NCI-H2081 treated with DMSO at 0.1 percent for 48 hours (cell line): ENCODE measurements at regions not wholly inside any gene's neighbourhood (a gene's known extent, or its start where the extent isn't known, plus 50 kb on each side); places are given as distances from the start of the nearest gene placed in this dataset.

ENCODE experiments used
- DNase-seq: peaks from one replicate; lab custom pipeline; 2025; lab: John Stamatoyannopoulos, UW

DNA sequence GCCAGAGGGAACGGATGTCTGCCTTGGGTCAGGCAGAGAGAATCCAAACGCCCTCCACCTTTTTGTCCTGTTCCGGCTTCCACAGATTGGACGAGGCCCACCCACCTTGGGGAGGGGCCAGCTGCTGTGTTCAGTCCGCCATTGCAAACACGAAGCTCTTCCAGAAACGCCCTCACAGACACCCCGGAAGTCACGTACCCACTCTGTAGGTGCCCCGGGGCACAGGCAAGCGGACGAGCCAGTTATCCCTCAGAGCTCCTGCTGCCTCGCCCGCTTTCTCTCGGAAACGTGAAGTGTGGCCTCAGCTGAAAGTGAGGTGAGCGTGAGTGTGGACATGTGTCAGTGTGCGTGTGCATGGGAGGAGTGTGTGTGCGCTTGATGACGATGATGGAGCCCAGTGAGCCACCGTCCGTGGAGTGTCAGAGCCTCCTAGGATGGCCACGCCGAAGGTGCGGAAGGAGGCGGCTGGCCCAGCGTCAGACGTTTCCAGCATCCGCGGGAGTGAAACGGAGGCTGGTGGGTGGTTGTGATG is 869.2 kb downstream of the TBC1D22A start:
- no peak for DNase-seq

DNA sequence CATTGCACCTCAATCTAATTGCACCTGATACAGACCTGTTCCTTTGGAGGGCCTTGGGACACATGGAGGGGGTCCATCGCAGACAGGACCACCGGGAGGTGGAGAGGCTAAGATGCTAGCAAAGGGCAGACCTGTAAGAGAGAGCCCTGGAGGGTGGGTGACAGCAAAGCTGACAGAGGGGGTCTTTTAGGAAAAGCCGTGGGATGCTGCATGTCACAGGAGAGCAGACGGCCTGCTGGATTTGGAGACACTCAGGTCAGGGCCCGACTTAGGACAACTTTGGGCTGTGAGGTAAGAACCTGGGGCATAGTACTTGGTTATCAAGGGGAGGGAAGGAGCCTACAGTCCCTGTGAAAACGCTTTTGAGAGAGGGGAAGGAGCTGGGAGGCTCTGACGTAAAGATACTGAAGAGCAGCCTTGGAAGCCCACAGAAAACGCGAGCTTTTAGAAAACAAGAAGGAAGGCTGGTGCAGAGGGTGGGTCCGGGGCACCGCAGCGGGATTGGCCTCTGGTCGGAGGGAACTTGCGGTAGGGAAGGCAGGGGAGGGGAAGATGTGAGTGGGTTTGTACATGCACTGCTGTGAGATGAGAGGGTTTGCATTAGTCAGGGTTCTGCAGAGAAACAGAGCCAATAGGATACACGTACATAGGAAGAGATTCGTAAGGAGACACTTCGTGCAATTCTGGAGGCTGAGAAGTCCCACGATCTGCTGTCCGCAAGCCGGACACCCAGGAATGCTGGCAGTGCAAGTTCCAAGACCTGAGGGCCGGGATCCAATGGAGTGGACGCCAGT is 868.5 kb downstream of the TBC1D22A start:
- no peak for DNase-seq

DNA sequence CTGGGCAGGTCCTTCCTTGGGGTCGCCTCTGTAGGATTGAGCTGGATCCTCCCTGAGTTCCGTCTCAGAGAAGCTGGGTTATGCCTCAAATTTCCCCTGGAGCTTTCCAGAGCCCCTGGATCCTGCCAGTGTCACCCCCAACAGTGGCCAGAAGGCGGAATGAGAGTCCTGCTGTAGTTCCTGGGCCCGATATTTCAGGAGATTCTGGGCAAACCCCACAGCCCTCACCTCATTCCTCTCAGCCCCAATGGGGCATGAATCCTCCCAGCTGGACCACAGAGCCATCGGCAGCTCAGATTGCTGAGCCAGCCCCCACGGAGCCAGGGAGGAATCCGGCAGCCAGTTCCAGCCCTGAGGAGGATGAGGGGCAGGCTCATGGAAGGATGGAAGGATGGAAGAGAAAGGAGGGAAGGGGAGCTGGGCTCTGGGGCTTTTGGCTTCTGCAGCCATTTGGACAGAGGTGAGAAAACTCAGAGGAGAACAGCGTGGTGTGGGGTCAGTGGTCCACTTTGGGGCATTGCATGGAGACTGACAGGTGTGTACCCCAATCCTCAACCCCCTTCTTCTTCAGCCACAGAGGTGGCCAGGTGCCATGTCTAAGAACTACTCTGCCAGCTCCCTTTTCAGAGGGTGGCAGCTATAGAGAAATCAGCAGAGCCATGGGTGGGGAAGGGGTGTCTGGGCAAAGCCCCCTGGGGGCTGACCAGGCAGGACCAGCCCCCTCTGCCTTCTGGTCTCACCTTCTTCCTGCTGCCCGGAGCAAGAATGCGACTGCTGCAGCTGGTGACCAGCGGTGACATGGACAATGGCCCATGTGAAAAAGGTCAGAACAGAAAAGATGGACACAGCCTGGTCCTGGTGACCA is 867.6 kb downstream of the TBC1D22A start:
- no peak for DNase-seq

DNA sequence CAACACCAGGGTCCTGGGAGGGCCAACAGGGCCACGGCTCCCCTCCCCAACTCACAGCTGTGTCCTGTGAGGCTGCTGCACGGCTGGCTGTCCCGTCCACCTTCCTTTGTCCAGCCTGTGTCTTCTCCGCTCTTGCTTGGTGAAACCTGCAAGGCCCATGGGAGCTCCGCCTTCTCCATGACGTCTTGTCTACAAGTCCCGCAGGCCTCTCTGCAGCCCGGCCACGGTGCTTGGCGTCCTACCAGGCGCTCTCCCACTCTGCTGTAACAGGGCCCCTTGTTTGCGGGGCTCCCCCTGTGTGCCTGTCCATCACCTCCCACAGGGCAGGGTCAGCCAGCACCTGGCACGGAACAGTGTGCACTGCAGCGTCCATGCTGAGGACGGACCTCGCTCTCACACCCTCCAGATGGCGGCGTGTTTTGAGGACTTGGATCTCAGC is 866.8 kb downstream of the TBC1D22A start:
- DNase-seq, result no peak

DNA sequence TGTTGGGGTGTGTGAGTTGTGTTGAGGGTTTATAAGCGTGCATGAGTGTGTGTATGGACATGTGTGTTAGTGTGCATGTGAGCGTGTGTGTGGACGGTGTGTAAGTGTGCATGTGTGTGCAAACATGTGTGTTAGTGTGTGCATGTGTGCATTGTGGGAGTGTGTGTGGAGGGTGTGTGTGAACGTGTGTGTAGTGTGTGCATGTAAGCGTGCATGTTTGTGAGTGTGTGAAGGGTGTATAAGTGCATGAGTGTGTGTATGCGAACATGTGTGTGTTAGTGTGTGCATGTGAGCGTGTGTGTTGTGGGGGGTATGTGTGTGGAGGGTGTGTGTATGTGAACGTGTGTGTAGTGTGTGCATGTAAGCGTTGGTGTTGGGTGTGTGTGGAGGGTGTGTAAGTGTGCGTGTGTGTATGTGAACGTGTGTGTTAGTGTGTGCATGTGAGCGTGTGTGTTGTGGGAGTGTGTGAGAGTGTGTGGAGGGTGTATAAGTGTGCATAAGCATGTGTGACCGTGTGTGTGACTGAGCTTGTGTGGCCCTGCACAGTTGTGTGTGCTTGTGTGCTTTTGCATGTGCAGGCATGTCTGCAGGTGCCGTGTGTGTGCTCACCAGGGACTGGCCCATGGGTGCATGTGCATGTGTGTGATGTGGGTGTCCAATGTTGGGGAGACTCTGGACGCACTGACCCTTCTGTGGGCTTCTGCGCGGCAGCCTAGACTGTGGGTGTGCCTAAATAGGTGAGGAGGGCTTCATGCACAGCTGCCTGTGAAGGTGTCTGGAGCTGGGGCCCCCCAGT is 866.2 kb downstream of the TBC1D22A start:
- DNase-seq, result no peak

DNA sequence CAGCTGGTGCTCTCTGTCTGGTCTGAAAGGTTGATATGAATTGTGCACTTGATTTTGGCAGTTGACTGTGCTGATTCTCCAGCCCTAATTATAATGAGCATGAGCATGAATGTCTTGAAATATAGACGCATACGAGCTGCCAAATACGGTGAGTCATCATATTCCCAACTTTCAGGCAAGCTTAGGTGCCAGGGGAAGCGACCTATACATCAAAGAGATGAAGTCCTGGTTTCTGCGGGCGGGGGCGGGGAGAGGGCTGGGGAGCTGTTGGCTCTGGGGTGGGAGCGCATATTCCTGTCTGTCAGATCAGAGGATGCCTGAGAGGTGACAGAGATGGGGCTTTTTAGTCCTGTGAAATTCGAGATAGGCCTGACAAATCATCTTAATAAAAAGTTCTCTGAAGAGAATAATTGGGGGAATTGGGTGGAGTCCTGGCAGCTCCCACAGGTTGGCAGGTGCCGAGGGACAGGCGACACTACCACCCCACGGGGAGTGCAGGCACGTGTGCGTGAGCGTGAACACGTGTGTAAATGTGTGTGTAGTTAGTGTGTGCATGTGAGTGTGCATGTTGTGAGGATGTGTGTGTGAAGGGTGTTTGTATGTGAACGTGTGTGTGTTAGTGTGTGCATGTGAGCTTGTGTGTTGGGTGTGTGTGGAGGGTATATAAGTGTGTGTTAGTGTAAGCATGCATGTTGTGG is 865.3 kb downstream of the TBC1D22A start:
- DNase-seq, result no peak

DNA sequence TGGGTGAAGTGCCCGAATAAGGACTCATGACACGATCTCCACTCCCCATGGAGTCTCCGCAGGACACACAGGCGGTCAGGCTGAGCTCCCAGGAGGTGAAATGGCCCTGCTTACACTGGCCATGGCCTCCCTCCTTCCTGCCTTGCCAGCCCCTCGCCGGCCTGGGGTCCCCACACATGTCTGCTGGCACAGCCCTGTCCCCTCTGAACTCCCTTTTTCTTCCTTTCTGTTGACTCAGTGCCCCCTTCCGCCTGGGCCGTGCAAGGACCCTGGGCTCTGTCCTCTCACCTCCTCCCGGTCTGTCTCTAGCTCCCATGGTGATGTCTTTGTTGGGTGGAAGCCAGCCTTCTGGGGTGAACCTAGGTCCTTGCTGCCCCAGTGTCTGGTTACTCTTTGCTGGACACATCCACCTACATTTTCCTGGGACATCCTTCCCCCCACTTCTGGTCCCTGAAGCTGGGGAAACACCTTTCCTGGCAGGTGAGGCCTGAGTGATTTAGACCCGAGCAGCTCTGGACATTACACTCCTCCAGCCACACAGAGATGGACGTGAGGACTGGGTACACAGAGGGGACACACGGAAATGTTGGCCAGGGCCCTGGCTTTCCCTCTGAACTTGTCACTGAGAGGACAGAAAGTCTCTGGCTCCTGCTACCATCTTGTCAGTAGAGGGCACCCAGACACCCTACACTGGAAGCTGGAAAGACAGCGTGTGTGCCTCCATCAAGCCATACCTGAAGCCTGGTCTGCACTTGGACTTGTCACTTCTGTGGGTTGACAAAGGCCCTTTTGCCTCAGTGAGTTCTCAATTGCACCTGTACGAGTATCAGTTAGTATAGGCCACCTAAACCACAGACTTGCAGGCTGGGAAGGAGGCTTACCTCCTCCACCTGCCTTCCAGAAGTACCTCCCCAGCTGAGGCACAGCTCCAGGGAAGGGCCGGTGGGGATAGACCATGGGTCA is 864.3 kb downstream of the TBC1D22A start:
- no peak for DNase-seq

DNA sequence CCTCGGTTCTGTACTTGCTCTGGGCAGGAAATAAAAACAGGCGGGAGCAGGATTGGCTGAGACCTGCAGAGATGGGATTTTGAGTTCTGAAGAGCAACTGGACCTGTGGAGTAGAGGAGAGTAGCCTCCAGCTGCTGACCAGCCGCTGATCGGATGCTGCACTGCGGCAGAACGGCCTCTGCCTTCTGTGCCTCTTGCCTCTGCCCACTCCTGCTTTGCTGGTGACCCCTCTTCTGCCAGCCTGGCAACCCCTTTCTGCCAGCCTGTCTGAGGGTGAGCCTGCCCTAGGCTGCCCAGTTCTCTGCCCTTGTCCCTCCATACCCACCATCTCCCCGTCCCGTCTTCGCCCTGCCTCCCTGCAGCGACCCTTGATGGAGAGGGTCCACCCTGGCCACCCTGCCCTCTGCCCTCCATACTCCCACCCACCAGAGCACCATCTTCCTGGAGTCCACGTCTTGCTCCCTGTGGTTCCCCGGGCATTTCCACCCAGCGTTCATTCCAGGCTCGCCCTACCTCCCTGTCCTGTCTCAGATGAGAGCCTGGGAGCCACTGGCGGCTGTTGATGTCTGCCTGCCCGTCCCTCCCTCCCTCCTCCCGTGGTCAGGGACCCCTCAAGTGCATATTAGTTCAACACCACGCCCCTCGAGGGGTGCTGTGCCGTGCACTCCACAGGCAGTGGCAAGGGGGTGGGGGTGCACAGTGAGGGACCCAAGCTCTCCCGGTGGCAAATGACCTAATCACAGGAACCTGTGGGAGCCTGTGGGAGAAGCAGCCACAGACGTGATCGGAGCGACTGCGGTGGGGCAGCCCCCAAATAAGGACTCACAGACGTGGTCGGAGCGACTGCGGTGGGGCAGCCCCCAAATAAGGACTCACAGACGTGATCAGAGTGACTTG is 863.3 kb downstream of the TBC1D22A start:
- DNase-seq, result no peak

DNA sequence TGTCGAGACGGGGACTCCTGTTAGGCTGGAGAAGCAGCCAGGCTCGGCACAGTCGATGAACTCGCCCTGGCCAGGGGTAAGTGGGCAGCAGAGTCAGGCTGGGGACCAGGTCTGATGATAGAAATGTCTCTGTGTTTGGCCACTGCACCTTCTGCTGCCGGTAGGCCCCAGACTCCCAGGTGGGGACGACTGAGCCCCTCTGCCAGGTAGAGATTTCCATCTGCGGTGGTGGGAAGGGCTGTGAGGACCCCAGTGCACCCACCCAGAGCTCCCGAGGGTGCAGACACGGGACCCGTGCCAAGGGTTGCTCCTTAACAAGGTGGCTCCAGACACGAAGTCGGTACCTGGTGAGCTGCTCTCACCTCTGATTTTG is 862.5 kb downstream of the TBC1D22A start:
- no peak for DNase-seq

DNA sequence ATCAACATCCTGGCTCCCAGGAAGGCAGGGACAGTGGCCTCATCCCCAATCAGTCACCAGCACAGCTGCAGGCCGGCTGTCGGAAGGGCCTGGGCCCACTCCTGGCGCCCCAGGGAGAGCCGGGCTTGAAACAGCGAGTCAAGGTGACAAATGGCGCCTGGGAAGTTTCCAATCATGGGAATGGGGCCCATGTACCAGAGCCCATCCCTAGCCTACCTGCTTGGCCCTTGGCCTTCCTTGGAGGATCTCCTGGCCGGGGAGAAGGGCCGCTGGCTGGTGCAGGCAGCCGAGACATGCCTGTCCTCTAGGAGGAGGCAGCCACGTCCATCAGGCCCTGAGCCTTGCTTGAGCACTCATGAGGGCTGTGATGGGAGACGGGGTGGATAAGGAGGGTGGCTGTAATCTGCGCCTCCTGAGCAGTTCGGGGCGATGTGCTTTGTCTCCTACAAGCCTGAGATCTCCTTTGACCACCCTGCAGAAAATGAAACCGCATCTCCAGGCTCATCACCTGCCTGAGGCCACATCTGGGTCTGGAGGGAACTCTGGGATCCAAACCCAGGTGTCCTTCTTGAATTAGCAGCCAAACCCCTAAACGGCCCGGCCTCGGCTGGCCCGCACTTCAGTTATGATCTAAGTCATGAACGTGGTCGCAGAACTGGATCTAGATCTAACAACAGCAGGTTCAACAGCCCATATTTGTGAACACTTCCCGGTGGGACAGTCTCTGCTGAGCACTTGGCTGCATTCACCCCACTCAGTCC is 862.0 kb downstream of the TBC1D22A start:
- DNase-seq, result no peak

DNA sequence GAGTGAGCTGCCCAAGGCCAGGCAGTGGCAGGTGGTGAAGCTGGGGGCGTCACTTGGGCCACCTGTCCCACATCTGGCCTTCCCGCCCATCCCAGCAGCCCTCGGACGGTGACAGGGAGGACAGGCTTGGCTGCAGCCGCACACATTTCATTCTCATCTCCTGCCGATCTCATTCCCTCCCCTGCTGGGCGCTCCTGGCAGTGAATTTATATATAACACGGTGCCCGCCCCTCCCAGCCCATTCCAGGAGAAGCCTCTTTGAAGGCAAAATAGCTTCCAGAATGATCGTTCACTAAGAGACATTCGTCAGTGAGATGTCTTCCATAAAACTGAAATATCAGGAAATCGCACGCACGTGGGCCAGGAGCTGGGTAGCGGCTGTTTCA is 861.3 kb downstream of the TBC1D22A start:
- DNase-seq, result no peak

DNA sequence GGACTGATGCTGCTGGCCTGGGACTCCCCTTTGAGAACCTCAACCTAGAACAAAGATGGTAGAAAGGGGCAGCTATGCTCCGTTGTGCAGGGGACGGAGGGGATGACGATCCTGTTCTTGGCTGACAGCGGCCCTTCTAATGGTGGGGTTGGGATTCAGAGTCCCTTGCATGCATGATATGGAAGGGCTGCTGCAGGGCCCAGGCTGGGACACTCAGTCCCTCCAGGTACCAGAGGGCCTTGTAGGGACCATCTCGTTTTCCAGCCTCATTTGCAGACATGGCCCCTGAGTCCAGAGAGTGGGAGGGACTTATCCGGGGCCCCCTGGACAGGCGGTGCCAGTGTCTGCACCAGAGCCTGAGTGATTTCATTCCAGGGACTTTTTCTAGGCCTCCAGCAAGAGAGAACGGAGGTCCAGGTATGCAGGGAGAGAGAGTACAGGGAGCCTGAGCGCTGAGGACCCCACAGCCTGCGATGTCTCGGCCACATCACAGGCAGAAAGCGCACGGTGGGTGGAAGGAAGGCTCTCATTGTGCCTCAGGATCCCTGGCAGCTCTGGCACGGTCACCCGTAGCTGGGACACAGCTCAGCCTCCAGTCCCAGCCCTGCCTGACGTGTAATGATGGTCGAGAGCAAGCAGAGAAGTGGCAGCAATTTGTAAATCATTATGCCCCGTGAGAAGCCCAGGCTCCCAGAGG is 860.8 kb downstream of the TBC1D22A start:
- DNase-seq, result no peak

DNA sequence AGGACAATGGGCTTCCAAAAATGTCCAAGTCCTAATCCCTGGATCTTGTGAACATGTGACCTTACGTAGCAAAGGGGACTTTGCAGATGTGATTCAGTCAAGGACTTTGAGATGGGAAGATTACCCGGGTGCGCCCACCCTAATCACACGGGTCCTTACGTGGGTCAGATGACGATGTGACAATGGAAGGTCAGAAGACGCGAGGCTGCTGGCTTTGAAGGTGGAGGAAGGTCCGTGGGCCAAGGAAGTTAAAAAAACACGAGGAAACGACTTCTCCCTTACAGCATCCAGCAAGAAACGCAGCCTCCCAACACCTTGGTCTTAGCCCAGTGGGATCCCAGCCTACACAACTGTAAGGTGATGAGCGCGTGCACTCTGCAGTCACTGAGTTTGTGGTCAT is 860.1 kb downstream of the TBC1D22A start:
- DNase-seq, result no peak

DNA sequence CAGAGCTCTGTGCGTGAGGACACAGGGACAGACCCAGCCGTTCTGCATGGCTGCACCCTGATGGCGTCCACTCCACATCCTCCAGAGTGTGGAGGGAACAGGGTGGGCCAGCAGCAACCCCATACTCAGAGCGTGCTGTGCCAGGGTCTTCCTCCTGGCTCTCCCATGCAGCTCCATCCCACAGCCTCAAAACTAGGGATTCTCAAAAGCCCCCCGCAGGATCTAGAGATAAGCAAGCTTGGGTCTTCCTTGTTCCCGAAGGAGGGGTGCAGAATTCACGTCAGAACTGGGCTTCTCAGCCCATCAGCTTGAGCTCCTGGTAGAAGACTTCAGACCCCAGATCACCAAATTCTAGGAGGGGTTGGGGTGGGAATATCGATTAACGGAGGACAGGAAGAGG is 858.8 kb downstream of the TBC1D22A start:
- DNase-seq, result no peak

DNA sequence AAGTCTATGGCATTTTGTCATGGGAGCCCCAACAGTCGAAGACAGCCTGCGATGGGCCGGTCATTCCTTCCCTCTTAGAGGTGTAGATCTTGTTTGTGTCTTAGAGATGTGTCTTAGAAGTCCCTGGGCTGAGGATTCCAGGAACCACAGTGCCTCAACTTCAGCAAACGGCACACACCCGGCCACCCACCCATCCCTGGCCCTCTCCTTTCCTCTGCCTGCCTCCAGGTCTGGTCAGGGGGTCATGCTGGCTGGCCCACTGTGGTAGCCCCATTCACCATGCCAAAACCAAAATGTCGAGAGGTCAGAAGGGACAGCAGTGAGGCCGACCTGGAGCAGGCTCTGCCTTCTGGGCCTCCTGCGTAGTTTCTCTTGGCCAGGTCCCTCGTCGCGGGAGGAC is 857.9 kb downstream of the TBC1D22A start:
- DNase-seq, result no peak

DNA sequence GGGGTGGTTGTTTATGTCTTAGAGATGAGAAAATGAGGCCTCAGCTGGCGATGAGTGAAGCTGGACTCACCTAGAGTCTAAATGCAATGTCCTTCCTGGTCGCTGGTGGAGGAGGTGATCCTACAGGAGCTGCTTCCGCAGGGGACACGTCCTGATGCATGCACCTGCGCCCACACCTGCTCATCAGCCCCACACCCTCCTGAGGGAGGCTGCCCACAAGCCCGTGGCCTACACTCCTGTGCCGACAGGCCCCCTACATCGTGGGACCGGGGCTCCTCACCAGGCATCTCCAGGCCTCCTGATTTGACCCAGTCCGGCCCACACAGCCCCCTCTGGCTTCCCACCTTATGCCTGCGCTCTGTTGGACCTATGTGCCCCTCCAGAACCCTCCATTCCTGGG is 857.2 kb downstream of the TBC1D22A start:
- no peak for DNase-seq

DNA sequence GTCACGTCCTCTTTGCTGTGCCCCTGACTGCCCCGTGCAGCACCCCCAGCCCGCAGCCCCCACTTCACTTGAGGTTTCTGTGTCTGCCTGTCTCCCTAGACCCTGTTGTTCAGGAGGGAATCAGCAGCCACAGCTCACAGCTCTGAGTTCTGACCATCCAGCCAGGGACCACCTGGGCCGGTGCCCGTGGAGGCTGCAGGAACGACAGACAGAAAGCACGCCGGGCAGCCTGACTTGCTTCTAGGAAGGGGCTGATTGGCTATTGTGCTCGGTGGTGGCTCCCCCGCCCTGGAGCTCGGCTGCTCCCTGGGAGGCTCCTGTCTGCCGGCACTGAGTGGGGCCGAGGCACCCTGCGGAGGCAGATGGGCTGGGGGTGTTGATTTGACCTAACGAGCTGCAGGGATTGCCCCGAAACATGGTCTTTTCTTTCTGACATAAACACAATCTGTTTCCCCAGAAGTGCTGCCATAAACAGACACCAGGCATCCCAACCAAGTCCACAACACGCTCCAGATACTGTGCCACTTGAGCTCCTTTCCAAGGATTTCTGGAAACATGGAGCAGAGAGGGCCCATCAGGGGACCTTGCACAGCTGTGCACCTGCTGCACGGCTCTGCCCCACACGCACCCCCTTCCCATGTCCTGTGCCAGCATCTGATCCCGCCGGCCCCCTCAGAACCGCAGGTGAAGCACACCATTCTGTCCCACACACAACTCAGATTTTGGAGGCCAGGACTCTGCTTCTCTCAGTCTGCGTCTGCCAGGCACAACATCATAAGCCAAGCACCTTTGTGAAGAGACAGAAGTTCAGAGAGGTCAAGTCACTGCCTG is 855.9 kb downstream of the TBC1D22A start:
- DNase-seq, result no peak
